22Rv1 (cell line): ENCODE measurements at regions not wholly inside any gene's neighbourhood (a gene's known extent, or its start where the extent isn't known, plus 50 kb on each side); places are given as distances from the start of the nearest gene placed in this dataset.

ENCODE experiments used
- H3K27ac ChIP-seq: fragments of 450-650 bp; 2 replicates; pipeline ENCODE4 v1.5.1; 2017
- CTCF ChIP-seq: fragments of 450-650 bp; IDR thresholded peaks from 2 replicates; pipeline ENCODE4 v1.5.1; 2017; ENCODE audit warnings: mild to moderate bottlenecking
- ZFX ChIP-seq: fragments of 450-650 bp; IDR thresholded peaks from 2 replicates; pipeline ENCODE4 v1.6.1; 2017; ENCODE audit warnings: antibody characterized with exemption, borderline replicate concordance

GRCh38 chr2:18932853-18933252 lies 343.5 kb upstream of the NT5C1B start:
- H3K27ac ChIP-seq: no peak overlapping the region
- TF ChIP-seq ZFX: no peak
- TF ChIP-seq CTCF: no peak

- no peak for TF ChIP-seq ZFX
- TF ChIP-seq CTCF: no peak
- no peak overlapping the region for H3K27ac ChIP-seq
These were observed 341.6 kb upstream of the NT5C1B start for GRCh38 chr2:18930971-18931370.

- TF ChIP-seq CTCF: no peak
- no peak for TF ChIP-seq ZFX
- H3K27ac ChIP-seq: no peak overlapping the region
These were observed 338.3 kb upstream of the NT5C1B start for GRCh38 chr2:18927525-18928232.

GRCh38 chr2:18926631-18927524 lies 337.5 kb upstream of the NT5C1B start:
- TF ChIP-seq ZFX: no peak
- TF ChIP-seq CTCF: no peak
- no peak overlapping the region for H3K27ac ChIP-seq

GRCh38 chr2:18925296-18925695 lies 335.9 kb upstream of the NT5C1B start:
- TF ChIP-seq CTCF: no peak
- no peak for TF ChIP-seq ZFX
- H3K27ac ChIP-seq: no peak overlapping the region

GRCh38 chr2:18924886-18925285 lies 335.5 kb upstream of the NT5C1B start:
- TF ChIP-seq ZFX (no peak), CTCF (no peak)

GRCh38 chr2:18924386-18924785 lies 335.0 kb upstream of the NT5C1B start:
- TF ChIP-seq CTCF (no peak), ZFX (no peak)
- no peak overlapping the region for H3K27ac ChIP-seq

More at GRCh38 chr2:18924886-18925285, 335.5 kb upstream of the NT5C1B start:
- no peak overlapping the region for H3K27ac ChIP-seq
